ENCODE measurements at regions not wholly inside any gene's neighbourhood (a gene's known extent, or its start where the extent isn't known, plus 50 kb on each side); places are given as distances from the start of the nearest gene placed in this dataset.
"Not testable (repeated sequence)": the region's sequence is repeated elsewhere in the genome, so short reads cannot be mapped to it uniquely, and the experiment has no call there.

- DNase-seq (ENCODE audit: low spot score), result no peak
Measured at GRCh38 chr17:74137416-74137815, 66.1 kb upstream of the RPL38 start.

GRCh38 chr17:74139120-74139519, 64.4 kb upstream of the RPL38 start:
- DNase-seq (ENCODE audit: low spot score), result no peak

GRCh38 chr17:74140282-74140681, 63.2 kb upstream of the RPL38 start:
- no peak for DNase-seq (ENCODE audit: low spot score)

- DNase-seq (ENCODE audit: low spot score), result no peak
Measured at GRCh38 chr17:74141612-74142011, 61.9 kb upstream of the RPL38 start.

- DNase-seq (ENCODE audit: low spot score), result not testable (repeated sequence)
Measured at GRCh38 chr17:74143318-74143717, 60.2 kb upstream of the RPL38 start.

GRCh38 chr17:74145756-74146155, 57.7 kb upstream of the RPL38 start:
- no peak for DNase-seq (ENCODE audit: low spot score)

GRCh38 chr17:74146196-74146595, 57.3 kb upstream of the RPL38 start:
- no peak for DNase-seq (ENCODE audit: low spot score)

- DNase-seq (ENCODE audit: low spot score), result no peak
Measured at GRCh38 chr17:74147056-74147835, 56.2 kb upstream of the RPL38 start.

- DNase-seq (ENCODE audit: low spot score), result no peak
Measured at GRCh38 chr17:74147966-74148365, 55.5 kb upstream of the RPL38 start.

- DNase-seq (ENCODE audit: low spot score), result no peak
Measured at GRCh38 chr17:74148446-74148845, 55.0 kb upstream of the RPL38 start.

GRCh38 chr17:74148901-74149596, 54.4 kb upstream of the RPL38 start:
- DNase-seq (ENCODE audit: low spot score), result no peak

- DNase-seq (ENCODE audit: low spot score), result no peak
Measured at GRCh38 chr17:74149597-74150427, 53.7 kb upstream of the RPL38 start.

GRCh38 chr17:74150428-74151025, 53.0 kb upstream of the RPL38 start:
- no peak for DNase-seq (ENCODE audit: low spot score)

- DNase-seq (ENCODE audit: low spot score), result no peak
Measured at GRCh38 chr17:74151551-74152315, 51.7 kb upstream of the RPL38 start.

- no peak for DNase-seq (ENCODE audit: low spot score)
Measured at GRCh38 chr17:74152591-74153455, 50.7 kb upstream of the RPL38 start.

GRCh38 chr17:74153456-74153810, 50.0 kb upstream of the RPL38 start:
- DNase-seq (ENCODE audit: low spot score), result no peak
